ENCODE measurements at regions not wholly inside any gene's neighbourhood (a gene's known extent, or its start where the extent isn't known, plus 50 kb on each side); places are given as distances from the start of the nearest gene placed in this dataset.
A peak's percentile ranks its signal among the peaks of the same experiment; 100 is the strongest.

GRCh38 chr4:122285285-122285684 is 93.5 kb upstream of the ADAD1 start:
- no peak overlapping the region for H3K4me3 ChIP-seq (ENCODE audit: low read depth, low read length)
- CTCF ChIA-PET: interaction anchor here (1.2 kb wide), 1 partner anchor 385 kb away, joined by 3 read pairs; no protein-coding TSS in a partner anchor
- no peaks in the 10 kb centered on the region for H3K27me3 ChIP-seq (ENCODE audit: control insufficient read depth, insufficient read depth, low read length)
- no peaks in the 10 kb centered on the region for H3K9me3 ChIP-seq (ENCODE audit: control insufficient read depth, insufficient read depth, low read length)
- POLR2A ChIA-PET: no interaction called here
- no peak overlapping the region for H3K27ac ChIP-seq (ENCODE audit: low read depth, low read length)
- TF ChIP-seq, protein P1, sequence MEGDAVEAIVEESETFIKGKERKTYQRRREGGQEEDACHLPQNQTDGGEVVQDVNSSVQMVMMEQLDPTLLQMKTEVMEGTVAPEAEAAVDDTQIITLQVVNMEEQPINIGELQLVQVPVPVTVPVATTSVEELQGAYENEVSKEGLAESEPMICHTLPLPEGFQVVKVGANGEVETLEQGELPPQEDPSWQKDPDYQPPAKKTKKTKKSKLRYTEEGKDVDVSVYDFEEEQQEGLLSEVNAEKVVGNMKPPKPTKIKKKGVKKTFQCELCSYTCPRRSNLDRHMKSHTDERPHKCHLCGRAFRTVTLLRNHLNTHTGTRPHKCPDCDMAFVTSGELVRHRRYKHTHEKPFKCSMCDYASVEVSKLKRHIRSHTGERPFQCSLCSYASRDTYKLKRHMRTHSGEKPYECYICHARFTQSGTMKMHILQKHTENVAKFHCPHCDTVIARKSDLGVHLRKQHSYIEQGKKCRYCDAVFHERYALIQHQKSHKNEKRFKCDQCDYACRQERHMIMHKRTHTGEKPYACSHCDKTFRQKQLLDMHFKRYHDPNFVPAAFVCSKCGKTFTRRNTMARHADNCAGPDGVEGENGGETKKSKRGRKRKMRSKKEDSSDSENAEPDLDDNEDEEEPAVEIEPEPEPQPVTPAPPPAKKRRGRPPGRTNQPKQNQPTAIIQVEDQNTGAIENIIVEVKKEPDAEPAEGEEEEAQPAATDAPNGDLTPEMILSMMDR (IDR thresholded peaks at IDR 0.05; ENCODE audit: low read depth, low read length): no peak
- no peak for DNase-seq (ENCODE audit: low read depth, low spot score)

GRCh38 chr4:122293374-122294365 is 85.1 kb upstream of the ADAD1 start:
- Histone ChIP-seq H3K9me3 (ENCODE audit: control insufficient read depth, insufficient read depth, low read length) (no peaks in the 10 kb centered on the region), H3K27me3 (ENCODE audit: control insufficient read depth, insufficient read depth, low read length) (no peaks in the 10 kb centered on the region), H3K4me3 (ENCODE audit: low read depth, low read length) (no peak overlapping the region), H3K27ac (ENCODE audit: low read depth, low read length) (no peak overlapping the region)
- CTCF ChIA-PET: interaction anchor here (0.7 kb wide), 1 partner anchor 423 kb away, joined by 3 read pairs; no protein-coding TSS in a partner anchor
- no peak for DNase-seq (ENCODE audit: low read depth, low spot score)
- POLR2A ChIA-PET: no interaction called here
- TF ChIP-seq, protein P1 (IDR thresholded peaks at IDR 0.05; ENCODE audit: low read depth, low read length): no peak

GRCh38 chr4:122297694-122298093 is 81.1 kb upstream of the ADAD1 start:
- no peak for DNase-seq (ENCODE audit: low read depth, low spot score)
- no peak overlapping the region for H3K4me3 ChIP-seq (ENCODE audit: low read depth, low read length)
- no peaks in the 10 kb centered on the region for H3K9me3 ChIP-seq (ENCODE audit: control insufficient read depth, insufficient read depth, low read length)
- POLR2A ChIA-PET: no interaction called here
- no peaks in the 10 kb centered on the region for H3K27me3 ChIP-seq (ENCODE audit: control insufficient read depth, insufficient read depth, low read length)
- H3K27ac ChIP-seq (ENCODE audit: low read depth, low read length): no peak overlapping the region
- CTCF ChIA-PET: interaction anchor here (1.0 kb wide), 1 partner anchor 15 kb away, joined by 4 read pairs; no protein-coding TSS in a partner anchor
- TF ChIP-seq, protein P1 (IDR thresholded peaks at IDR 0.05; ENCODE audit: low read depth, low read length): no peak

GRCh38 chr4:122300776-122301175 is 78.0 kb upstream of the ADAD1 start:
- H3K27ac ChIP-seq (ENCODE audit: low read depth, low read length): no peak overlapping the region
- no peak overlapping the region for H3K4me3 ChIP-seq (ENCODE audit: low read depth, low read length)
- ChIA-PET POLR2A (no interaction called here), CTCF (interaction anchor here (0.6 kb wide), 1 partner anchor 96 kb away, joined by 5 read pairs; no protein-coding TSS in a partner anchor)
- TF ChIP-seq, protein P1 (IDR thresholded peaks at IDR 0.05; ENCODE audit: low read depth, low read length): peak; percentile 34; the same call in 1 of the 2 replicates
- no peak for DNase-seq (ENCODE audit: low read depth, low spot score)
- H3K9me3 ChIP-seq (ENCODE audit: control insufficient read depth, insufficient read depth, low read length): no peaks in the 10 kb centered on the region
- no peaks in the 10 kb centered on the region for H3K27me3 ChIP-seq (ENCODE audit: control insufficient read depth, insufficient read depth, low read length)

GRCh38 chr4:122305853-122306252 is 73.0 kb upstream of the ADAD1 start:
- ChIA-PET CTCF (interaction anchor here (0.5 kb wide), 1 partner anchor 402 kb away, joined by 3 read pairs; no protein-coding TSS in a partner anchor), POLR2A (no interaction called here)

More at GRCh38 chr4:122305853-122306252, 73.0 kb upstream of the ADAD1 start:
- Histone ChIP-seq H3K27ac (ENCODE audit: low read depth, low read length) (no peak overlapping the region), H3K27me3 (ENCODE audit: control insufficient read depth, insufficient read depth, low read length) (no peaks in the 10 kb centered on the region), H3K4me3 (ENCODE audit: low read depth, low read length) (no peak overlapping the region), H3K9me3 (ENCODE audit: control insufficient read depth, insufficient read depth, low read length) (no peaks in the 10 kb centered on the region)
- no peak for DNase-seq (ENCODE audit: low read depth, low spot score)
- TF ChIP-seq, protein P1 (IDR thresholded peaks at IDR 0.05; ENCODE audit: low read depth, low read length): no peak
